ENCODE measurements at regions not wholly inside any gene's neighbourhood (a gene's known extent, or its start where the extent isn't known, plus 50 kb on each side); places are given as distances from the start of the nearest gene placed in this dataset.

DNA sequence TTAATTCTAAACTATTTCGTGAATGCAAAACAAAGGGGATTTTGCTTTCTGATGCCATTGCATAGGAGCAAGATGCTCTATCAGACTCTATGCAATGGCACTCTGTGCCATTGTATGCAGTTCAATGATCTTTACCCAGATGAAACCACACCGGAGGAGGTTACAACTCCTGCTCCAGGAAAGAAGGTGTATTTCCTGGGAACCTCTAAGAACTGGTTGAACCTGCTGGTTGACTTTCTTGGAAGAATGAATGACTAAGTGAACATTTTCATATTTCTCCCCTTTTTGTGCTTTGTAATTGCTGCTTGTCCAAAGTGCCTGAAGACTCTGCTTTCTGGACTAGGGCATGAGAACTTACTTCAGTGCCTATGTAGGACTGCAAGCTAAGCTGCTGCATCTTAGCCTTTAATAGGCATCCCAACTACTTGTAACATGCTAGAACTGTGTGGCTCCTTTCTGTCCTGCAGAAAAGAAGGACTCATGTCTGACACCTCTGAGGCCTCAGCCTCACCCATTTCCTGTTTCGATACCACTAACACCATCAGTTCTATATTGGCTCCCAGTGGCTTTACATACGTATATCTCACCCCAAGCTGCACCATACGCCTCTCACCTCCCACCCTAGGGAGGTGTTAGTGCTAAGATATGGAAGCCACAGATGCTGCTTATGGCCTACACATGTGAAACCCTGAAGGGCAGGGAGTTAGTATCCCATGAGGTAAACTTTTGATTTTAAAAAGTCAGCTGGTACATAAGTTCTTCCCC, 193.5 kb upstream of the CNOT2 start:
- H3K4me3 ChIP-seq (ENCODE audit: low read length), result no peak overlapping the region
- TF ChIP-seq, protein P1, sequence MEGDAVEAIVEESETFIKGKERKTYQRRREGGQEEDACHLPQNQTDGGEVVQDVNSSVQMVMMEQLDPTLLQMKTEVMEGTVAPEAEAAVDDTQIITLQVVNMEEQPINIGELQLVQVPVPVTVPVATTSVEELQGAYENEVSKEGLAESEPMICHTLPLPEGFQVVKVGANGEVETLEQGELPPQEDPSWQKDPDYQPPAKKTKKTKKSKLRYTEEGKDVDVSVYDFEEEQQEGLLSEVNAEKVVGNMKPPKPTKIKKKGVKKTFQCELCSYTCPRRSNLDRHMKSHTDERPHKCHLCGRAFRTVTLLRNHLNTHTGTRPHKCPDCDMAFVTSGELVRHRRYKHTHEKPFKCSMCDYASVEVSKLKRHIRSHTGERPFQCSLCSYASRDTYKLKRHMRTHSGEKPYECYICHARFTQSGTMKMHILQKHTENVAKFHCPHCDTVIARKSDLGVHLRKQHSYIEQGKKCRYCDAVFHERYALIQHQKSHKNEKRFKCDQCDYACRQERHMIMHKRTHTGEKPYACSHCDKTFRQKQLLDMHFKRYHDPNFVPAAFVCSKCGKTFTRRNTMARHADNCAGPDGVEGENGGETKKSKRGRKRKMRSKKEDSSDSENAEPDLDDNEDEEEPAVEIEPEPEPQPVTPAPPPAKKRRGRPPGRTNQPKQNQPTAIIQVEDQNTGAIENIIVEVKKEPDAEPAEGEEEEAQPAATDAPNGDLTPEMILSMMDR (IDR thresholded peaks at IDR 0.05; ENCODE audit: insufficient read depth, low read depth, low read length, missing control alignments), result no peak
- DNase-seq (ENCODE audit: low read depth), result peak; percentile 95

GRCh38 chr12:70052476-70052875, 190.8 kb upstream of the CNOT2 start:
- no peak for DNase-seq (ENCODE audit: low read depth)
- TF ChIP-seq, protein P1 (IDR thresholded peaks at IDR 0.05; ENCODE audit: insufficient read depth, low read depth, low read length, missing control alignments), result no peak
- H3K4me3 ChIP-seq (ENCODE audit: low read length), result no peak overlapping the region

- TF ChIP-seq, protein P1 (IDR thresholded peaks at IDR 0.05; ENCODE audit: insufficient read depth, low read depth, low read length, missing control alignments), result no peak
- DNase-seq (ENCODE audit: low read depth), result peak; percentile 90
- no peak overlapping the region for H3K4me3 ChIP-seq (ENCODE audit: low read length)
Observed at GRCh38 chr12:70052931-70053497, 190.2 kb upstream of the CNOT2 start.

GRCh38 chr12:70059373-70059772, 183.9 kb upstream of the CNOT2 start:
- TF ChIP-seq, protein P1 (IDR thresholded peaks at IDR 0.05; ENCODE audit: insufficient read depth, low read depth, low read length, missing control alignments), result no peak
- H3K4me3 ChIP-seq (ENCODE audit: low read length), result no peak overlapping the region
- DNase-seq (ENCODE audit: low read depth), result no peak

- no peak for DNase-seq (ENCODE audit: low read depth)
- TF ChIP-seq, protein P1 (IDR thresholded peaks at IDR 0.05; ENCODE audit: insufficient read depth, low read depth, low read length, missing control alignments), result no peak
- H3K4me3 ChIP-seq (ENCODE audit: low read length), result no peak overlapping the region
Observed at GRCh38 chr12:70060634-70061033, 182.6 kb upstream of the CNOT2 start.

GRCh38 chr12:70068743-70069142, 174.5 kb upstream of the CNOT2 start:
- TF ChIP-seq, protein P1 (IDR thresholded peaks at IDR 0.05; ENCODE audit: insufficient read depth, low read depth, low read length, missing control alignments), result no peak
- no peak overlapping the region for H3K4me3 ChIP-seq (ENCODE audit: low read length)
- DNase-seq (ENCODE audit: low read depth), result no peak

All from epithelial cell of esophagus (primary cell).